ENCODE measurements at regions not wholly inside any gene's neighbourhood (a gene's known extent, or its start where the extent isn't known, plus 50 kb on each side); places are given as distances from the start of the nearest gene placed in this dataset.

GRCh38 chr15:46795685-46796084 is 921.6 kb upstream of the SEMA6D start:
- CTCF ChIA-PET = no interaction called here
- no peak overlapping the region for H3K4me3 Mint-ChIP-seq
- Histone ChIP-seq H3K79me2 (ENCODE audit: control insufficient read depth, insufficient read depth, low read length) (no peaks in the 10 kb centered on the region), H4K20me1 (ENCODE audit: control insufficient read depth, insufficient read depth, low read length, poor library complexity, severe bottlenecking) (no peaks in the 10 kb centered on the region), H3K9ac (ENCODE audit: low read length) (no peak overlapping the region), H3K27me3 (replicated peaks in 1 of 4; ENCODE audit: control extremely low read depth in 1 of 4, control insufficient read depth in 3 of 4, insufficient read depth in 4 of 4, low read length in 3 of 4) (no peaks in the 10 kb centered on the region), H3K9me3 (ENCODE audit: control extremely low read depth in 1 of 3, control insufficient read depth in 2 of 3, insufficient read depth in 1 of 3, low read length in 2 of 3) (no peaks in the 10 kb centered on the region), H3K4me3 (ENCODE audit: control extremely low read depth in 1 of 5, extremely low read depth in 1 of 5, insufficient read depth in 1 of 5, low read depth in 2 of 5, low read length in 4 of 5) (no peak overlapping the region), H3K27ac (ENCODE audit: low read length in 2 of 2) (no peak overlapping the region), H3K4me2 (replicated peaks; ENCODE audit: low read depth, low read length, poor library complexity, severe bottlenecking) (no peak overlapping the region), H2AFZ (ENCODE audit: insufficient read depth, low read depth, low read length, poor library complexity, severe bottlenecking) (no peak overlapping the region), H3K4me1 (ENCODE audit: control insufficient read depth in 2 of 2, insufficient read depth in 2 of 2, low read length in 2 of 2) (no peaks in the 10 kb centered on the region), H3K36me3 (replicated peaks in 1 of 2; ENCODE audit: control extremely low read depth in 1 of 2, control insufficient read depth in 1 of 2, extremely low read depth in 1 of 2, insufficient read depth in 2 of 2, low read length in 1 of 2) (no peaks in the 10 kb centered on the region)
- ATAC-seq (ENCODE audit: low read depth) (no peak), DNase-seq (no peak)
- no peaks in the 10 kb centered on the region for H3K27me3 Mint-ChIP-seq
- H3K4me1 Mint-ChIP-seq = no peaks in the 10 kb centered on the region
- WGBS (ENCODE audit: insufficient coverage) = no CpG with 5 or more reads among the region's 3 CpGs
- no peak overlapping the region for H3K27ac Mint-ChIP-seq
- TF ChIP-seq EZH2 (IDR thresholded peaks at IDR 0.05; ENCODE audit: borderline replicate concordance, insufficient read depth, low read depth, low read length, poor library complexity, severe bottlenecking) = no peak
- TF ChIP-seq, protein P1, sequence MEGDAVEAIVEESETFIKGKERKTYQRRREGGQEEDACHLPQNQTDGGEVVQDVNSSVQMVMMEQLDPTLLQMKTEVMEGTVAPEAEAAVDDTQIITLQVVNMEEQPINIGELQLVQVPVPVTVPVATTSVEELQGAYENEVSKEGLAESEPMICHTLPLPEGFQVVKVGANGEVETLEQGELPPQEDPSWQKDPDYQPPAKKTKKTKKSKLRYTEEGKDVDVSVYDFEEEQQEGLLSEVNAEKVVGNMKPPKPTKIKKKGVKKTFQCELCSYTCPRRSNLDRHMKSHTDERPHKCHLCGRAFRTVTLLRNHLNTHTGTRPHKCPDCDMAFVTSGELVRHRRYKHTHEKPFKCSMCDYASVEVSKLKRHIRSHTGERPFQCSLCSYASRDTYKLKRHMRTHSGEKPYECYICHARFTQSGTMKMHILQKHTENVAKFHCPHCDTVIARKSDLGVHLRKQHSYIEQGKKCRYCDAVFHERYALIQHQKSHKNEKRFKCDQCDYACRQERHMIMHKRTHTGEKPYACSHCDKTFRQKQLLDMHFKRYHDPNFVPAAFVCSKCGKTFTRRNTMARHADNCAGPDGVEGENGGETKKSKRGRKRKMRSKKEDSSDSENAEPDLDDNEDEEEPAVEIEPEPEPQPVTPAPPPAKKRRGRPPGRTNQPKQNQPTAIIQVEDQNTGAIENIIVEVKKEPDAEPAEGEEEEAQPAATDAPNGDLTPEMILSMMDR (IDR thresholded peaks at IDR 0.05) = no peak
- intact Hi-C loops (cut with micrococcal nuclease) = no loop called here
- POLR2A ChIA-PET = no interaction called here
- H3K9me3 Mint-ChIP-seq (ENCODE audit: insufficient read depth) = peaks cover 4% of the 10 kb centered on the region

- ChIA-PET POLR2A (no interaction called here), CTCF (no interaction called here)
- Histone ChIP-seq H4K20me1 (ENCODE audit: control insufficient read depth, insufficient read depth, low read length, poor library complexity, severe bottlenecking) (no peaks in the 10 kb centered on the region), H3K27ac (ENCODE audit: low read length in 2 of 2) (no peak overlapping the region), H3K27me3 (replicated peaks in 1 of 4; ENCODE audit: control extremely low read depth in 1 of 4, control insufficient read depth in 3 of 4, insufficient read depth in 4 of 4, low read length in 3 of 4) (no peaks in the 10 kb centered on the region), H3K36me3 (replicated peaks in 1 of 2; ENCODE audit: control extremely low read depth in 1 of 2, control insufficient read depth in 1 of 2, extremely low read depth in 1 of 2, insufficient read depth in 2 of 2, low read length in 1 of 2) (no peaks in the 10 kb centered on the region), H2AFZ (ENCODE audit: insufficient read depth, low read depth, low read length, poor library complexity, severe bottlenecking) (no peak overlapping the region), H3K4me2 (replicated peaks; ENCODE audit: low read depth, low read length, poor library complexity, severe bottlenecking) (no peak overlapping the region), H3K4me1 (ENCODE audit: control insufficient read depth in 2 of 2, insufficient read depth in 2 of 2, low read length in 2 of 2) (no peaks in the 10 kb centered on the region), H3K9ac (ENCODE audit: low read length) (no peak overlapping the region), H3K79me2 (ENCODE audit: control insufficient read depth, insufficient read depth, low read length) (no peaks in the 10 kb centered on the region), H3K9me3 (ENCODE audit: control extremely low read depth in 1 of 3, control insufficient read depth in 2 of 3, insufficient read depth in 1 of 3, low read length in 2 of 3) (no peaks in the 10 kb centered on the region), H3K4me3 (ENCODE audit: control extremely low read depth in 1 of 5, extremely low read depth in 1 of 5, insufficient read depth in 1 of 5, low read depth in 2 of 5, low read length in 4 of 5) (no peak overlapping the region)
- intact Hi-C loops (cut with micrococcal nuclease) = no loop called here
- TF ChIP-seq, protein P1 (IDR thresholded peaks at IDR 0.05) = no peak
- TF ChIP-seq EZH2 (IDR thresholded peaks at IDR 0.05; ENCODE audit: borderline replicate concordance, insufficient read depth, low read depth, low read length, poor library complexity, severe bottlenecking) = no peak
- Mint-ChIP-seq H3K4me3 (no peak overlapping the region), H3K27me3 (no peaks in the 10 kb centered on the region), H3K9me3 (ENCODE audit: insufficient read depth) (peaks cover 5% of the 10 kb centered on the region), H3K27ac (no peak overlapping the region), H3K4me1 (no peaks in the 10 kb centered on the region)
- WGBS (ENCODE audit: insufficient coverage) = no CpG with 5 or more reads among the region's 1 CpG
- DNase-seq (no peak), ATAC-seq (ENCODE audit: low read depth) (no peak)
Measured at GRCh38 chr15:46808834-46809233, 908.5 kb upstream of the SEMA6D start.

Measured in B cell (primary cell).